Stimulated activated CD8-positive, alpha-beta memory T cell treated with anti-CD3 and anti-CD28 coated beads, Interleukin-7, amount 100 ng/mL, for 4 hours (primary cell): ENCODE measurements at regions not wholly inside any gene's neighbourhood (a gene's known extent, or its start where the extent isn't known, plus 50 kb on each side); places are given as distances from the start of the nearest gene placed in this dataset.
"Not testable (repeated sequence)": the region's sequence is repeated elsewhere in the genome, so short reads cannot be mapped to it uniquely, and the experiment has no call there.

Source experiments
- DNase-seq, 2 donors: peaks; one replicate each; pipeline ENCODE4 v3.0.0-alpha.2; 2020; ENCODE audit warnings: low read depth in 2 of 2

DNA sequence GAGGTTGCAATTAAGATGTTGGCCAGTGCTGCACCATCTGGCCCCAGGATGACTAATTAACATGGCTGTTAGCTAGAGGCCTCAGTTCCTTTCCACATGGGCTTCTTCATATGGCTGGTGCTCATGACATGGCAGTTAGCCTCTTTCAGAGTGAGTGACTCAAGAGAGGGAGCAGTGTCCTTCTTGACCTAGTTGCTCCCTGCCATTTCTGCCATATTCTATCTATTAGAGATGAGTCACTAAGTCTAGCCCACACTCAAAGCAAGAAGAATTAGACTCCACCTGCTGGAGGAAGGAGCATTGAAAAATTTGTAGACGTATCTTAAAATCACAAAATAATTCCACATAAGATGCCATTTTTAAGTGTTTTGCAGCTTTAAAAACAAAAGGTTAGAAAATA is 651.2 kb upstream of the CCNG1 start:
- no peak for DNase-seq

DNA sequence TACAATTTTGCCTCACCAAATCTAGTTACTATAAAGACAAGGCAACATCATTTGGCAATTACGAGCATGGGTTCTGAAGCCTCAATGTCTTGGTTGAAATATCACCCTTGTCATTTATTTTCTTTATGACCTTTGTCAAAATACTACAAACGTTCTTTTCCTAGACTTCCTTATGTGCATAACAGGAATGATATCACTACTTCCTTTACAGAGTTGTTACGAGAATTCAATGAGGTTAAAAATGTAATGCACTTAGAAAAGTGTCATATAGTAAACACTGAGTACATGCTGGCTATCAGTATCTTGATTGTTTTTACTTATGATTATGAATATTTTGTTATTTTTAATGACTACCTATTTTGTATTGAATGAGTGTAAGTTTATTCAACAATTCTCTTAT is 640.9 kb upstream of the CCNG1 start:
- DNase-seq, result no peak

DNA sequence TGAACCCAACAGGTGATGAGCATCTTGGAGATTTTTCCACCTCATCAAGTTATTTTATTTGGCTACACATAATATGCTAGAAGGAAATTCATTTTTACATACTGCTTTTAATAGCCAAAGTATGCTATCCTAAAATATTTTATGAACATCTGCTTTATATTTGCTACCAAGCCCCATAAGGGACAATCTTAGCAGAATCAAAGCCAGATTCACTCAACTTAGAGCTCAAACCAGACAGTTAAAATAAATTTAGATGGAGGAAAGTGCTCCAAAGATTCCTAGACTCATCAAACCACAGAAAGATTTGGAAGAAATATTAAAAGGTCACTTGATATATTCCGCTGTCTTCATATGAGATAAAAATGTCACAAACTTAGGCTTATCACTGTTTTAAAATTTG is 637.1 kb upstream of the CCNG1 start:
- DNase-seq, result no peak

DNA sequence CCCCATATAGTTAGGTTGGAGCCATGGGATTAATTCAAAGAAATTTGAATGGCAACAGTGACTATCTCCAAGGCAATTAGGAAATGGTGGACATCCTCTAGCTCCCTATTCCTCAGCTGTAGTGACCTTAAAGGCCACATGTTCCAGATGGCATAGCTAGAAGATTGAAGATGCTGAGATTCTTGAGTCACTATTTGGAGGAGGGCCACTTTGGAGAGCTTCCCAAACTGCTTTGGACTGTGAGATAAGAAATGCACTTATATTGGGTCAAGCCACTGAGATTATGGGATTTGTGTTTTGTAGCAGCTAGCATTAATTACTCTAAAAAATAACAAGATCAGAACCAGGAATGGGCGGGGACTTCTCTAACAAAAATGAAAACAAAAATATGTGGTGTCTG is 636.2 kb upstream of the CCNG1 start:
- DNase-seq, result no peak

DNA sequence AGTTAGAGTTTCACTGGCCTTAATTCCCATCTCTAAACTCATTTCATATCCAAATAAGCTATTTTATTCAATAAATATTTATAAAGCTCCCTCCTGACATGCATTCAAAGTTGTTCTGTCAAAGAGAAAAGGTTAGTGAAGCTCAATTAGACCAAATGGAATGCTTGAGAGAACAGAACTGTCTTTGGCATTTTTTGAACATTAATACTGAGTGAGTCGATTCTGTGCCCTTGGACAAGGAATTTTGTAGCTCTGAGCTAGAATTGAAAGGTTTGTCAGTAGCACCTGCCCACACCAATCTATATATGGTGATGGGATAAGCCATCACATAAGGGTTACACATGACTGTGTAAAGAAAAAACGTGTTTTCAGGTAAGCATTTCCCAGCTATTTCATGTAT is 631.2 kb upstream of the CCNG1 start:
- DNase-seq, result no peak

DNA sequence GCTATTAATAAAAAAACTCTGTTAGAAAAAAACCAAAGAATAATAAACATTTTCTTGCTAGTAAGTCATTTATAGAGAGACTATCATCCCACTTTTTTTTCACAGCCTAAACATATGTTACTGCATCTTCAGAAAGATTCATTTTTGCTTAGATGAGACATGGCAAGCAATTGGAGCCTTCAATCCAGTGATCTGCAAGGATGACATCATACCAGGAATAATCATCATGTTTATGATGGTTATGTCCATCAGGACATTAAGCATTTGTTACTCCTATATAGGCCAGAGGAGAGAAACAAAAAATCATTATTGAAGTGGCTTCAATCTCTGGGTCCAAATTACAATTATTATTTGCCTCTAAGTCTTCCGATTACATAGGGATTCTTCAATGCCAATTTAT is 626.3 kb upstream of the CCNG1 start:
- no peak for DNase-seq

DNA sequence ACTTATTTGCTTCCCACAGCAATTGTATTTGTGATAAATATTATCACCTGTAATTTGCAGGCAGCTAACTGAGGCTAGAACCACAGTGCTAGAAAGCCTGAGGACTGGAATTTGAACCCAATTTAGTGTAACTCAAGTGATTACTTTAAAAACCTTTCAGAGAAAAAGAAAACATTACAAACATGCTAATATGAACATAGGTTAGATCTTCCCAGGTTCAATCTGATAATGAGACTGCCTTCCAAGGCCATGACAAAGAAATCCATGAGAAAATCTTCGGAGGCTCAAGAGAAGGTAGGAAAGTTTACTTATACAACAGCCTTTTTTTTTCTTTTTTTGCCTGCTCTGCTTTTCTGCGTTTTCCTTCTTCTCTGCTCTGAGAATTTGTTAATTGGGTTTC is 620.6 kb upstream of the CCNG1 start:
- DNase-seq, result no peak

DNA sequence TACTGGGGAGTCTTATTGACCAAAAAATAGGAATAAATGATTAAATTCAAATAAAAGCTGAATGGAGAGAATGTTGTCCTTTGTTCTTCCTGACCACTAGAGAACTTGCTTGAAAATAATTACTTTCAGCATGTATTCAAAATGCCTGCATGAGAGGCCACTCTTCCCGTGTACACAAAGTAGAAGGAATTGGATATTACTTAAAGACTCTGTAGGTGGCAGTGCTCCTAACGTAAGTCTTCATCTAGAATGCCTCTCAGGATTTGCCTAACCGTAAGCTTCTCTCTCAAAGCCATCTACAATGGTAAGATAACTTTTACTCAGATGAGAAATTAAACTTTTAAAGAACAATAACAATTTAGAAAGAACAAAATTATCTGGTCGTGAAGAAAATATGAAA is 620.0 kb upstream of the CCNG1 start:
- DNase-seq, result no peak

DNA sequence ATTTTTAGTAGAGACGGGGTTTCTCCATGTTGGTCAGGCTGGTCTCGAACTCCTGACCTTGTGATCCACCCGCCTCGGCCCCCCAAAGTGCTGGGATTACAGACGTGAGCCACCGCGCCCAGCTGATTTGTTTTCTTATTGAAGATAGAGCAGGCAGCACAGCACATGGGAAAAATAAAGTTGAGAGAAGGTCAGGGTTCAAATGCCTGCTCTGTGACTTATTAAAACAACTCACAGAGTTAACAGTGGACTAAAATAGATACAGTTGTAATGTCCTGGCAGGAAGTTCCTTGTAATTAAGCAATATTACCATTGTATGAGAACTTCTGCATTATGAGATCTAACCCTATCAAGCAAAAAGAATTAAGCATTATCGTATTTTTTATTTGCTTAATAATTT is 615.7 kb upstream of the CCNG1 start:
- not testable (repeated sequence) for DNase-seq

DNA sequence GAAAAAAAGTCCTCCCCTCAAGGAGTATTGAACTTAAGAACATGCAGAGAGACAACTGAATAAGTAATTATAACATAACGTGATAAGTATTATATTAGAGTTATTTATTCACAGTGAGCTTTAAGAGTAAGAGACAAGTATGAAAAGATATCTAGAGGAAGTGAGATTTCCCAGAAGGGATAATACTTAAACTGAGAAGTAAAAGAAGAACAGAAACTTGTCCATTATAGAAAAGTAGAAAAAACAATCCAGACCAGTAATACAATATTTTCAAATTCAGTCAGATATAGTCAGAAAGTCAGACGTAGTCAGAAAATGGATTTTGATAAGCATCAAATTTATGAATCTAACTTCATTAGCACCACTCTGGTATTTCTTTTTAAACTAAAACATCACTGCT is 613.0 kb upstream of the CCNG1 start:
- DNase-seq, result no peak

DNA sequence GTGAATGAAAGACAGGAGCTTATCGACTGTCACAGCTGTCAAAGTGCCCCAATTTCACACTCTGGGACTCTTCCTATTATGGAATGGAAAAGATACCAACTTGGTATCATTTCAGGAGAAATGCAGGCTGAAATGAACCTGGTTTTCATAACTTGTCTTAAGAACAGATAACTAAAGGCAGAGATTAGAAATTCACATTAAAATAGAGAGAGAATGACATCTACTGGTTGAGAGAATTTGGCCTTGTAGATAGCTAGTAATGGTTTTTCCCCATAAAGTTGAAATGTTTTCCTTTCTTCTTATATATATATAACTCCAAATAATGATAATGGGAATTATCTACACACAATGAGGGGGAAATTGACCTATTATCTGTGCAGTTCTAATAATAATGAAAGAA is 600.2 kb upstream of the CCNG1 start:
- DNase-seq, result no peak

DNA sequence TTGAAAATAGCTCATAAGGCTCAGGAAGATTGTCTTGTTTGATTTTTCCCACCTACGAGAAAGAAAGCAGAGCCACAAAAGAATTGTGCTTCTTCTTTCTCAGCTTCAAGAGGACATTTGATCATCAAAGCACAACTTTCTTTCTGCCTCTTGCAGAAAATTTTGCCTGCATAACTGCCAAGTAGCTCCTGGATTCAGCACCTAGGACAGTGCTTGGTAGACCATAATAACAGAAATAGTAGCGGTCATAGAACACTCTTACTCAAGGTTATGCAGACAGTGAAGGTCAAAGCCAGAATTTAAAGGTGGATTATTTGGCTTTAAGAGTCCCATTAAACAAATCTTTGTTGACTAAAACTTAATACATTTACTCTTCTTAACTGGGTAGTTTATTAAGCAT is 594.7 kb upstream of the CCNG1 start:
- no peak for DNase-seq

DNA sequence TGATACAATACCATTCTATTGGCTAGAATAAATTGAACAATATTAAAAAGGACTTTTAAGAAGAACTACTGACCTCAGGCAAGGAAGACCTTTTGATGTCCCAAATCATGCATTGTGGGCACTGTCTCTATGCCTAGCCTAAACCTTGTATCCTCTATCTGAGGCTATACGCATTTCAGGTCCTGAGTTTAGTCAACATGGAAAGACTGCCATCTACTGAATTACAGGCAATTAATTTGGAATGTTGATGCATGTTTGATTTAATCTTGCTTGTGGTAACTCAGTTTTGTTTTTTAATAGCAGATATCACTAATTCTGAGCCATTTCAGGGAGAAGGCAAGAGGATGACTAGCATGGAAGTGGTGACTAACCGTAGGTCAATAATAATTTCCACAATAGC is 585.3 kb upstream of the CCNG1 start:
- DNase-seq, result no peak

DNA sequence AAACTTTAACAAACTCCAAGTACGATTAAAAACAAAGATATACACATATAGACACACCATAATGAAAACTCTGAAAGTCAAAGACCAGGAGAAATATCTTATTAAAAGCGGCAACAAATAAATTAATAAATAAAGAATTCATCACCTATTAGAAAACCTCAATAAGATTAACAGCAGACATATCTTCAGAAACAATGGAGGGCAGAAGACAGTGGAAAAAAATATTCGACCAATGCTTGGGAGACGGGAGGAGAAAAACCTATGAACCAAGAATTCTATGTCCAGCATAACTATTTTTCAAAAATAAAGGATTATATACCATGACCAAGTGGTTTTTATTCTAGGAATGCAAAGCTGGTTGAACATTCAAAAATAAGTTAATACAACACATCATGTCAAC is 578.6 kb upstream of the CCNG1 start:
- DNase-seq, result no peak

DNA sequence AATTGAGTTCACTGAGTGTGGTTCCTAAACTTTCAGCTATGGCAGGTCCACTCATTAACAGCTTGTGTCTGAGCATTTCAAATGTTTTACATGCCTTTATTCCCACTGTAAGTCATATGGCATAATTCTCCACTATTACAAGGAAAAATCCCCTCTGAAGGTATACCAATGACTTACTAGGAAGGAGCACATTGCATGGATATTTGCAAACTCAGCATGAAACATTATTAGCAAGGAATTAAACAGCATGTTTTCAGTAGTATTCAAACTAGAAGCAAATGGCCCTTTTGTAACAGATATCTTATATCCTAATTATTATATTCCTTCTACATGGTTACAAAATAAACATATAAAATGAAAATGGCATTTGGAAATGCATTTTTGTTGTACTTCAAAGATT is 566.4 kb upstream of the CCNG1 start:
- DNase-seq, result no peak

DNA sequence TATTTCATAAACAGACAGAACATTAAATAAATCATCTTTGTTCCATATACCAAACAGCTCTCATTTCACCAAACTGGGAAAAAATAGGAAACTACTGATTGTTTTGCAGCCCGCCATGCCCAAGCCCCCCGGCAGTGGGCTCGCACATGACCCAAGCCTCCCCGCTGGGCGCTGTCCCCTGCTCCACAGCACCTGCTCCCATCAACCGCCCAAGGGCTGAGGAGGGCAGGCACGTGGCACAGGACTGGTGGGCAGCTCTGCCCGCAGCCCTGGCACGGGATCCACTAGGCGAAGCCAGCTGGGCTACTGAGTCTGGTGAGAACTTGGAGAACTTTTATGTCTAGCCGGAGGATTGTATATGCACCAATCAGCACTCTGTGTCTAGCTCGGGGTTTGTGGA is 554.8 kb upstream of the CCNG1 start:
- no peak for DNase-seq

DNA sequence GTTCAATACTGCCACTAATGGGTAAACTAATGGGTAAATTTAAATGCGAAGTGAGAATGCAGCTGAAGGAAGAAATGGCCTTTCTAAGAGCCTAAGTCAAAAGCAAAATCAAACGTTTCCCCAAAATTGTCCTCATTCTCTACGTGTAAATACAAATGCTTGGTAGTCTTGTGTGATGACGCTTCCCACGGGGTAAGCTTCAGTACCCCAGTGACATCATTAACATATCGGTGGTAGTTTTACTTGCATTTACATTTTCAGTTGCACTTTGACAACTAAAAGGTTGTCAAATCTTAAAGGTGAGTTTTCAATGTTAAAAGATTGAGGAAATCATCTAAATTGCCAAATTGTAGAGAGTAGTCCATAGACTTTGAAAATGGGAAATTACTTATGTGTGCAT is 550.7 kb upstream of the CCNG1 start:
- no peak for DNase-seq

DNA sequence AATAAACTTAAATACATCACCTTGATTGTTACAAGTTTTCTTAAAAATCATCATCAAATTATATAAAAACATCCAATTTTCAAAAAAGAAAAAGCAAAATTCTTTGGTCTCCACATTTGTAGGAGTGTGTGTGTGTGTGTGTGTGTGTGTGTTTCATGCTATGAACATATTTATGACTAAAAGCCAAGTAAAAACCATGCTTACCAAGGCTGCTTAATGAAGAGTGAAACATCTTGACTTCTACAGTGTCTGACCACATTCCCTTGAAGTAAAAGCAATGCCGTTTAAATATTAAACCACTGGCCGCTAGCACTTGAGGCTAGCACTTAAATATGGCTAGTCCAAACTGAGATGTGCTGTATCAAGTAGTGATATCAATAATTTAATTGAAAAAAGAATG is 549.1 kb upstream of the CCNG1 start:
- DNase-seq, result no peak

DNA sequence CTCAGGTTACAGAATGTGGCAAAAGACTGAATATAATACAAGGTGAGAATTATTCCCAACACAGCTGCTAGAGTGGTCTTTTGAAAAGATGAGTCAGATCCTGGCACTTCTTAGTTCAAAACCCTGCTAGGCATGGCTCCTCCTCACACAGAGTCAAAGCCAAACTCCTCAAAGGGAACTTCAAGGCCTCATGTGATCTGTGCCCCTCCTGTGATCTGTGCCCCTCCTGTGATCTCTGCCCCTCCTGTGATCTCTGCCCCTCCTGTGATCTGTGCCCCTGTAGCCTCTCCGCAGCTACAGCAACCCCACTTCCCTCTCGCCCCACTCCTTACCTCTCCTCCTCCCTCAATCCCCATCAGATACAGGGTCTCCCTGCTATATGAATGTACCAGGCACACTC is 525.5 kb upstream of the CCNG1 start:
- no peak for DNase-seq

DNA sequence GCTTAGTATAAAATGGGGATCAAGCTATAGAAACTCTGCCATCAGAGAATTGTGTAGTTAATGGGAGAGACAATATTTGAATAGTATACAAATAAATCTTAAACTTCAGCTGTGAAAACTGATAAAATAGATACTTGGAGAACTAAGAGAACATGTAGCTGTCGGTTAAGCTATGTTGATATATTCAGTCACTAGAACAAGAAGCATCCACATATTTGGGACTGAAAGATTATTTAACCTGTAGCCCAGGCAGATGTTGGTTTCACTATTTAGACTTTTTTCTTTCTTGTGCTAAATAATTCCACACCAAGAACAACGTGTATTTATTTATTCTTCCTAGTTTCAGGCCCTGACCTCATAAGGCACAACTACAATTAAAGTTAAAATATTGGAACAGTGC is 521.0 kb upstream of the CCNG1 start:
- DNase-seq, result no peak

DNA sequence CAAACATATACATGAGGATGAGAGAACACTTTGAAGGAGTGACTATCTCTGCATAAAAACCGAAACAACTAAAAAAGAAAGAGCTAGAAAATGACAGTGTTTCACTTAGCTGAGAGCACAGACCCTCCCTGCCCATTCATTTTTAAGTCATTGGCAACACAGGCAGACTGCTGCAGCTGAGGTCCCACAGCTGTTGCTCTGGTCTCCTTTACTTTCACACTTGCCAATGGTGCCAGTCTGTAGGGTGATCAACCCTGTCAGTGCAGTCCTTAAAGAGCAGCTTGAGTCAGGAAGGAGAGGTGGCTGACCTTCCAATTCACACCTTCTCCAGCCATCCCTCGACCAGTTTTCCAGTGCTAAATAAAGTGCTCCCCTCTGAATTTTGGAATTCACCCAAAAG is 508.3 kb upstream of the CCNG1 start:
- DNase-seq, result no peak

DNA sequence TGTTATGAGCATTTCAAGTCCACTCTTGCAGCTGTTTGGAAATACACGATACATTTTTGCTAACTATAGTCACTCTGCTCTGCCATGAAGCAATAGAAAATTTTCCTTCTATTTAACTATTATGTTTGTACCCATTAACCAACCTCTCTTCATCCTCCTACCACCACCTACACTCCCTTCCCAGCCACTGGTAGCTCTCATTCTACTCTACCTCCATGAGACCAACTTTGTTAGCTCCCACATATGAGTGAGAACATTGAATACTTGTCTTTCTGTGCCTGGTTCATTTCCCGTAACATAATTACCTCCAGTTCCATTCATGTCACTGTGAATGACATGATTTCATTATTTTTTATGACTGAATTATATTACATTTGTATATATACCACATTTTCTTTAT is 505.9 kb upstream of the CCNG1 start:
- DNase-seq, result no peak

DNA sequence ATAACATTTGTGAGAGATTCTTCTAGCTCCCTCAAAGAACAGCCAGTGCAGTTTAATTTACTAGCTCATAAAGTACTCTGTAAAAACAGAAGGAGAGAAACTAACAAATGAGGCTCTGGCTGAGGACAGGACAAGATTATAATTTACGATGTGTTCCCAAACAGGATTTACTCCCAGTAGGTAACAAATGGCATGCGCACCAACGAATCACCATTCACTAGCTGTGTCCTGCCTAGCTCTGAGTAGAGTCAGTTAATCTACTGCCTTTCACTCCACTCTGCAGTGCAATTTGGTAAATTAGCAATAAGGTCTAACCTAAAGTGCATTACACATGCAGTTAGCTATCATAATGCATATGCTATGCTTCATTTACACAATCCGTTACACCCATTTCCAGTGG is 497.4 kb upstream of the CCNG1 start:
- no peak for DNase-seq

DNA sequence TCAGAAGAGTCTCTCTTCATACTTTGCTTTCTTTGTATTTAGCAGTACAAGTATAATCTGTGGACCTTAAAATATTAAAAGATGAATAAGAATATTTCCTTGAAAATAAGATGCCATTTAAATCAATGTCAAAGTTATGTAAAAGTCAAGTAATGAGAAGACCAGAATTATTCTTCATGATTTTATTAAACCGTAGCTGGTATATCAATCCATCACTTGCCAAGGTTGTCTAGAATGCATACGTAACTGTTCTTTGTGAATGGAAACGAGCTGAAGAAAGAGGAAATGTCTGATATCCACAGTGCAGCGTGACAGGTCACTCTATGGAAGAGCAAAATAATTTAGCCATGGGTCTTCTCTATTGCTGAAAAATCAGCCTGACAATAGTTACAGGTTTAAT is 488.7 kb upstream of the CCNG1 start:
- no peak for DNase-seq

DNA sequence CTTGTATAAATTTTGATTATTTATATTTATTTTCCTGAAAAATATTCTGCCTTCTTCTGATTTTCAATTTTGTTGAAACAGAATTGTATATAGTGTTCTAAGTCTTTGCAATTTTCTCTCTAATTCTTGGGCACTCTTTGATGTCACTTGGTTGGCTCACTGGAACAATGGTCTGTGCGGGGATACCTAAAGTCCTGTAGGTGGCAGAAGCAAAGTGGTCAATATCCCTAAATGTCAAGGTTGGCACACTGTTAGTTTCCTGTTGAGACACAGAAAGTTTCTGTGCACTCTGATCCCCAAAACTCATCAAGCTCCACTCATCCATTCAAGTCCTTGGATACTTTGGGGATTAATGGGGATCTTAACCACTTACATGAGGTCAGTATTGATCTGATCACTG is 480.8 kb upstream of the CCNG1 start:
- DNase-seq, result no peak
